ENCODE measurements at regions not wholly inside any gene's neighbourhood (a gene's known extent, or its start where the extent isn't known, plus 50 kb on each side); places are given as distances from the start of the nearest gene placed in this dataset.

GRCh38 chr13:97534540-97534939 is 100.6 kb downstream of the RAP2A start:
- TF ChIP-seq CTCF (IDR thresholded peaks at IDR 0.05), result no peak
- no peak for TF ChIP-seq POLR2A (IDR thresholded peaks at IDR 0.05)

Measured in esophagus squamous epithelium (tissue), 4 donors.